K562 (cell line): ENCODE measurements at regions not wholly inside any gene's neighbourhood (a gene's known extent, or its start where the extent isn't known, plus 50 kb on each side); places are given as distances from the start of the nearest gene placed in this dataset.

Experiments used
- ASH1L ChIP-seq: fragments of 450-650 bp; IDR thresholded peaks from 2 replicates; pipeline ENCODE4 v1.6.1; 2018; ENCODE audit warnings: borderline replicate concordance, mild to moderate bottlenecking, low read depth; ENCODE audit not compliant: partially characterized antibody
- HCFC1 ChIP-seq: IDR thresholded peaks from 2 replicates; pipeline ENCODE4 v1.6.1; 2012; ENCODE audit warnings: low read depth, low read length, improper control_type of control experiment
- JUN ChIP-seq, 2 experiments: sonication (generic) in 1 of 2; formaldehyde crosslinking in 1 of 2; IDR thresholded peaks; 2 replicates each; pipeline versions ENCODE4 v1.6.1 to v1.8.0; 2012 to 2022; ENCODE audit warnings: borderline replicate concordance in 2 of 2, mild to moderate bottlenecking in 2 of 2, improper control_type of control experiment in 1 of 2, low read depth in 1 of 2, low read length in 1 of 2, missing genetic modification reagents in 1 of 2
- L3MBTL2 ChIP-seq: fragments of 450-650 bp; IDR thresholded peaks from 2 replicates; pipeline ENCODE4 v1.6.1; 2016; ENCODE audit warnings: mild to moderate bottlenecking, moderate library complexity
- LEF1 ChIP-seq: fragments of 450-650 bp; IDR thresholded peaks from 2 replicates; pipeline ENCODE4 v1.6.1; 2016; ENCODE audit warnings: mild to moderate bottlenecking
- POLR3G ChIP-seq: IDR thresholded peaks from 2 replicates; pipeline ENCODE4 v1.6.1; 2011; ENCODE audit not compliant: insufficient read length, insufficient replicate concordance; ENCODE audit errors: extremely low read depth
- RBM22 ChIP-seq: fragments of 200-400 bp; formaldehyde crosslinking; IDR thresholded peaks from 2 replicates; pipeline ENCODE4 v1.6.1; 2018; ENCODE audit warnings: low read length, low read depth; ENCODE audit not compliant: poor library complexity, severe bottlenecking
- SMARCA4 ChIP-seq: fragments of 450-650 bp; IDR thresholded peaks from 2 replicates; pipeline ENCODE4 v1.6.1; 2016
- STAG1 ChIP-seq: sonication (generic); formaldehyde crosslinking; IDR thresholded peaks from 2 replicates; pipeline ENCODE4 v1.5.0; 2020; ENCODE audit warnings: missing genetic modification reagents, borderline replicate concordance
- TAF7 ChIP-seq: fragments of 450-650 bp; IDR thresholded peaks from 2 replicates; pipeline ENCODE4 v1.6.1; 2016; ENCODE audit warnings: missing genetic modification characterization, missing compliant biosample characterization
- TCFL5 ChIP-seq: fragments of 250-450 bp; sonication (Bioruptor Pico); conservative IDR thresholded peaks from 2 replicates; pipeline ENCODE4 v1.6.1; 2021; ENCODE audit warnings: mild to moderate bottlenecking, moderate library complexity, matching md5 sums
- TEAD1 ChIP-seq, 2 experiments: fragments of 450-650 bp in 1 of 2; sonication (generic) in 1 of 2; formaldehyde crosslinking; IDR thresholded peaks; 2 replicates each; pipeline versions ENCODE4 v1.4.0 to v1.8.0; 2020 to 2022; ENCODE audit warnings: mild to moderate bottlenecking in 2 of 2, missing genetic modification reagents in 1 of 2
- WHSC1 ChIP-seq: IDR thresholded peaks from one replicate; pipeline ENCODE4 v1.6.1; 2012; ENCODE audit warnings: low read length, control low read depth, inconsistent platforms
- YBX1 ChIP-seq: fragments of 450-650 bp; IDR thresholded peaks from 2 replicates; pipeline ENCODE4 v1.7.1; 2016; ENCODE audit warnings: mild to moderate bottlenecking
- ZBTB8A ChIP-seq: fragments of 450-650 bp; IDR thresholded peaks from 2 replicates; pipeline ENCODE4 v1.6.1; 2018; ENCODE audit warnings: mild to moderate bottlenecking, moderate library complexity; ENCODE audit not compliant: partially characterized antibody
- ZNF239 ChIP-seq: fragments of 250-450 bp; sonication (Bioruptor Pico); IDR thresholded peaks from 2 replicates; pipeline ENCODE4 v1.4.0; 2020; ENCODE audit warnings: mild to moderate bottlenecking
- TF ChIP-seq, protein P1 (sequence below): fragments of 250-450 bp; sonication (Bioruptor Pico); IDR thresholded peaks from 2 replicates; pipeline ENCODE4 v1.4.0; 2020; ENCODE audit warnings: borderline replicate concordance
- TF ChIP-seq, protein P2 (sequence below): IDR thresholded peaks from 3 replicates; pipeline ENCODE4 v1.6.1; 2011; ENCODE audit warnings: borderline replicate concordance, mild to moderate bottlenecking; ENCODE audit not compliant: insufficient read length, insufficient read depth
- TF ChIP-seq, protein P3 (sequence below): fragments of 450-650 bp; formaldehyde crosslinking; IDR thresholded peaks from 2 replicates; pipeline ENCODE4 v1.4.0; 2022; ENCODE audit warnings: missing genetic modification characterization
- TF ChIP-seq, protein P4 (sequence below), 2 experiments: fragments of 150-350 bp in 1 of 2; IDR thresholded peaks; 2 replicates each; pipeline ENCODE4 v1.6.1; 2012 to 2016; ENCODE audit warnings: low read depth in 2 of 2, low read length in 2 of 2, mild to moderate bottlenecking in 1 of 2, moderate library complexity in 1 of 2

DNA sequence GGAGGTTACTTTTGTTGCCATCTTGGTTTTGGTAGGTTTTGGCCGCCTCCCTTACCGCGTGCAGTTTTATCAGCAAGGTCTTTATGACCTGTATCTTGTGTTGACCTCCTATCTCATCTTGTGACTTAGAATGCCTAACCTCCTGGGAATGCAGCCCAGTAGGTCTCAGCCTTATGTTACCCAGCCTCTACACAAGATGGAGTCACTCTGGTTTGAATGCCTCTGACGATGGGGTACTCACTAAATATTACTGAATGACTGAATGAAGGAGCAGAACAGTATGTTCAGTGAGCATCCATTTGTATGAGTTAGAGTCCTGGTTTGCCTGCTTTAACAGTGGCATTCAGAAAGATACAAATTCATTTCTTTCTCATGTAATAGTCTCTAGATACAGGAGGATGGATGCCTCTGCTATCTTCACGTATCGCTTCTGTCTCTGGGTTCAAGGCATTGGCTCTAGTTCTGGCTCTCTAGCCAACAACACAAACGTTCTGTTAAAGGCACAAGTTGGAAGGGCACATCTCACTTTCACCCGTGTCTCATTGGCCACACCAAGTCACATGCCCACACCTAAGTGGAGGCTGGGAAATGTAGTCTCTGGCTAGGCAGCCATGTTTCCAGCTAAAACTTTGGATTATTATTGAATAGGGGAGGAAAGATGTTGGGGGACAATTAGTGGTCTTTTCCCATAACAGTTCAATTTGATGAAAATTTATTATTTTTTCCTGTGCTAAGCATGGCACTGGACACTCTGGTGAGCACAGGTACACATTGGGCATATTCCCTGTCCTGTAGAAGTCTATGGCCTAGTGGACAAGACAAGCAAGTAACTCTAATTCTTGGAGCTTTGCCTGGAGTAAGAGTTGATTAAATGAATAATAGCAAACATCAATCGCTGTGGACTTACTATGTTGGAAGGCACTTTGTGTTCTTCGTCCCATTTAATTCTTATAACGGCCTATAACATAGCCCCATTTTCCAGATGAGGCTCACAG, 75.2 kb upstream of the RPH3A start (continued):
- TF ChIP-seq L3MBTL2 (no peak), TCFL5 (CRISPR knock-in tag) (no peak; the same call in 1 of the 2 replicates), HCFC1 (peak; percentile 90), RBM22 (no peak), LEF1 (no peak), TAF7 (peak; percentile 32; the same call in 1 of the 2 replicates), JUN (IDR thresholded peaks at IDR 0.05; ENCODE audit: borderline replicate concordance, low read depth, low read length) (no peak), JUN (CRISPR knock-in tag; IDR thresholded peaks at IDR 0.05; ENCODE audit: borderline replicate concordance) (no peak), STAG1 (CRISPR knock-in tag) (no peak), SMARCA4 (no peak), ASH1L (no peak), TEAD1 (CRISPR knock-in tag; IDR thresholded peaks at IDR 0.05) (peak in 1 of 2 experiments; percentile 82; a peak in 1 of 4 replicates), ZBTB8A (no peak), ZNF239 (peak; percentile 77), POLR3G (no peak), WHSC1 (no peak), YBX1 (no peak)
- TF ChIP-seq, protein P1, sequence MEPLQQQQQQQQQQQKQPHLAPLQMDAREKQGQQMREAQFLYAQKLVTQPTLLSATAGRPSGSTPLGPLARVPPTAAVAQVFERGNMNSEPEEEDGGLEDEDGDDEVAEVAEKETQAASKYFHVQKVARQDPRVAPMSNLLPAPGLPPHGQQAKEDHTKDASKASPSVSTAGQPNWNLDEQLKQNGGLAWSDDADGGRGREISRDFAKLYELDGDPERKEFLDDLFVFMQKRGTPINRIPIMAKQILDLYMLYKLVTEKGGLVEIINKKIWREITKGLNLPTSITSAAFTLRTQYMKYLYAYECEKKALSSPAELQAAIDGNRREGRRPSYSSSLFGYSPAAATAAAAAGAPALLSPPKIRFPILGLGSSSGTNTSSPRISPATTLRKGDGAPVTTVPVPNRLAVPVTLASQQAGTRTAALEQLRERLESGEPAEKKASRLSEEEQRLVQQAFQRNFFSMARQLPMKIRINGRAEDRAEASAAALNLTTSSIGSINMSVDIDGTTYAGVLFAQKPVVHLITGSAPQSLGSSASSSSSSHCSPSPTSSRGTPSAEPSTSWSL (CRISPR knock-in tag), result no peak
- TF ChIP-seq, protein P2, sequence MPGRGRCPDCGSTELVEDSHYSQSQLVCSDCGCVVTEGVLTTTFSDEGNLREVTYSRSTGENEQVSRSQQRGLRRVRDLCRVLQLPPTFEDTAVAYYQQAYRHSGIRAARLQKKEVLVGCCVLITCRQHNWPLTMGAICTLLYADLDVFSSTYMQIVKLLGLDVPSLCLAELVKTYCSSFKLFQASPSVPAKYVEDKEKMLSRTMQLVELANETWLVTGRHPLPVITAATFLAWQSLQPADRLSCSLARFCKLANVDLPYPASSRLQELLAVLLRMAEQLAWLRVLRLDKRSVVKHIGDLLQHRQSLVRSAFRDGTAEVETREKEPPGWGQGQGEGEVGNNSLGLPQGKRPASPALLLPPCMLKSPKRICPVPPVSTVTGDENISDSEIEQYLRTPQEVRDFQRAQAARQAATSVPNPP, result no peak
- TF ChIP-seq, protein P3, sequence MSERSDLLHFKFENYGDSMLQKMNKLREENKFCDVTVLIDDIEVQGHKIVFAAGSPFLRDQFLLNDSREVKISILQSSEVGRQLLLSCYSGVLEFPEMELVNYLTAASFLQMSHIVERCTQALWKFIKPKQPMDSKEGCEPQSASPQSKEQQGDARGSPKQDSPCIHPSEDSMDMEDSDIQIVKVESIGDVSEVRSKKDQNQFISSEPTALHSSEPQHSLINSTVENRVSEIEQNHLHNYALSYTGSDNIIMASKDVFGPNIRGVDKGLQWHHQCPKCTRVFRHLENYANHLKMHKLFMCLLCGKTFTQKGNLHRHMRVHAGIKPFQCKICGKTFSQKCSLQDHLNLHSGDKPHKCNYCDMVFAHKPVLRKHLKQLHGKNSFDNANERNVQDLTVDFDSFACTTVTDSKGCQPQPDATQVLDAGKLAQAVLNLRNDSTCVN (CRISPR knock-in tag), result no peak
- TF ChIP-seq, protein P4, sequence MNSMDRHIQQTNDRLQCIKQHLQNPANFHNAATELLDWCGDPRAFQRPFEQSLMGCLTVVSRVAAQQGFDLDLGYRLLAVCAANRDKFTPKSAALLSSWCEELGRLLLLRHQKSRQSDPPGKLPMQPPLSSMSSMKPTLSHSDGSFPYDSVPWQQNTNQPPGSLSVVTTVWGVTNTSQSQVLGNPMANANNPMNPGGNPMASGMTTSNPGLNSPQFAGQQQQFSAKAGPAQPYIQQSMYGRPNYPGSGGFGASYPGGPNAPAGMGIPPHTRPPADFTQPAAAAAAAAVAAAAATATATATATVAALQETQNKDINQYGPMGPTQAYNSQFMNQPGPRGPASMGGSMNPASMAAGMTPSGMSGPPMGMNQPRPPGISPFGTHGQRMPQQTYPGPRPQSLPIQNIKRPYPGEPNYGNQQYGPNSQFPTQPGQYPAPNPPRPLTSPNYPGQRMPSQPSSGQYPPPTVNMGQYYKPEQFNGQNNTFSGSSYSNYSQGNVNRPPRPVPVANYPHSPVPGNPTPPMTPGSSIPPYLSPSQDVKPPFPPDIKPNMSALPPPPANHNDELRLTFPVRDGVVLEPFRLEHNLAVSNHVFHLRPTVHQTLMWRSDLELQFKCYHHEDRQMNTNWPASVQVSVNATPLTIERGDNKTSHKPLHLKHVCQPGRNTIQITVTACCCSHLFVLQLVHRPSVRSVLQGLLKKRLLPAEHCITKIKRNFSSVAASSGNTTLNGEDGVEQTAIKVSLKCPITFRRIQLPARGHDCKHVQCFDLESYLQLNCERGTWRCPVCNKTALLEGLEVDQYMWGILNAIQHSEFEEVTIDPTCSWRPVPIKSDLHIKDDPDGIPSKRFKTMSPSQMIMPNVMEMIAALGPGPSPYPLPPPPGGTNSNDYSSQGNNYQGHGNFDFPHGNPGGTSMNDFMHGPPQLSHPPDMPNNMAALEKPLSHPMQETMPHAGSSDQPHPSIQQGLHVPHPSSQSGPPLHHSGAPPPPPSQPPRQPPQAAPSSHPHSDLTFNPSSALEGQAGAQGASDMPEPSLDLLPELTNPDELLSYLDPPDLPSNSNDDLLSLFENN (IDR thresholded peaks at IDR 0.05; ENCODE audit: low read depth in 2 of 2, low read length in 2 of 2), result no peak
